Neural cell (in vitro differentiated cells): ENCODE measurements at regions not wholly inside any gene's neighbourhood (a gene's known extent, or its start where the extent isn't known, plus 50 kb on each side); places are given as distances from the start of the nearest gene placed in this dataset.

ENCODE experiments used
- CTCF ChIP-seq: fragments of 450-650 bp; IDR thresholded peaks from 2 replicates; pipeline ENCODE4 v1.5.1; 2014; ENCODE audit warnings: antibody characterized with exemption, mild to moderate bottlenecking, moderate library complexity; ENCODE audit not compliant: poor library complexity, severe bottlenecking
- EP300 ChIP-seq: fragments of 450-650 bp; conservative IDR thresholded peaks from 2 replicates; pipeline ENCODE4 v1.6.1; 2014; ENCODE audit warnings: antibody characterized with exemption, mild to moderate bottlenecking, moderate library complexity; ENCODE audit not compliant: poor library complexity, severe bottlenecking
- POLR2AphosphoS5 ChIP-seq: IDR thresholded peaks from 2 replicates; pipeline ENCODE4 v1.6.1; 2012
- RAD21 ChIP-seq: fragments of 450-650 bp; conservative IDR thresholded peaks from 2 replicates; pipeline ENCODE4 v1.6.1; 2014; ENCODE audit warnings: antibody characterized with exemption, mild to moderate bottlenecking, moderate library complexity
- SMC3 ChIP-seq: fragments of 450-650 bp; conservative IDR thresholded peaks from 2 replicates; pipeline ENCODE4 v1.6.1; 2014; ENCODE audit warnings: antibody characterized with exemption, mild to moderate bottlenecking, moderate library complexity; ENCODE audit not compliant: poor library complexity
- TAF1 ChIP-seq: IDR thresholded peaks from 2 replicates; pipeline ENCODE4 v1.6.1; 2012; ENCODE audit warnings: low read depth
- TF ChIP-seq, protein P1 (sequence below): IDR thresholded peaks from 2 replicates; pipeline ENCODE4 v1.6.1; 2012; ENCODE audit warnings: borderline replicate concordance

GRCh38 chr13:61900033-61900432 is 484.4 kb upstream of the PCDH20 start:
- no peak for TF ChIP-seq TAF1
- TF ChIP-seq, protein P1, sequence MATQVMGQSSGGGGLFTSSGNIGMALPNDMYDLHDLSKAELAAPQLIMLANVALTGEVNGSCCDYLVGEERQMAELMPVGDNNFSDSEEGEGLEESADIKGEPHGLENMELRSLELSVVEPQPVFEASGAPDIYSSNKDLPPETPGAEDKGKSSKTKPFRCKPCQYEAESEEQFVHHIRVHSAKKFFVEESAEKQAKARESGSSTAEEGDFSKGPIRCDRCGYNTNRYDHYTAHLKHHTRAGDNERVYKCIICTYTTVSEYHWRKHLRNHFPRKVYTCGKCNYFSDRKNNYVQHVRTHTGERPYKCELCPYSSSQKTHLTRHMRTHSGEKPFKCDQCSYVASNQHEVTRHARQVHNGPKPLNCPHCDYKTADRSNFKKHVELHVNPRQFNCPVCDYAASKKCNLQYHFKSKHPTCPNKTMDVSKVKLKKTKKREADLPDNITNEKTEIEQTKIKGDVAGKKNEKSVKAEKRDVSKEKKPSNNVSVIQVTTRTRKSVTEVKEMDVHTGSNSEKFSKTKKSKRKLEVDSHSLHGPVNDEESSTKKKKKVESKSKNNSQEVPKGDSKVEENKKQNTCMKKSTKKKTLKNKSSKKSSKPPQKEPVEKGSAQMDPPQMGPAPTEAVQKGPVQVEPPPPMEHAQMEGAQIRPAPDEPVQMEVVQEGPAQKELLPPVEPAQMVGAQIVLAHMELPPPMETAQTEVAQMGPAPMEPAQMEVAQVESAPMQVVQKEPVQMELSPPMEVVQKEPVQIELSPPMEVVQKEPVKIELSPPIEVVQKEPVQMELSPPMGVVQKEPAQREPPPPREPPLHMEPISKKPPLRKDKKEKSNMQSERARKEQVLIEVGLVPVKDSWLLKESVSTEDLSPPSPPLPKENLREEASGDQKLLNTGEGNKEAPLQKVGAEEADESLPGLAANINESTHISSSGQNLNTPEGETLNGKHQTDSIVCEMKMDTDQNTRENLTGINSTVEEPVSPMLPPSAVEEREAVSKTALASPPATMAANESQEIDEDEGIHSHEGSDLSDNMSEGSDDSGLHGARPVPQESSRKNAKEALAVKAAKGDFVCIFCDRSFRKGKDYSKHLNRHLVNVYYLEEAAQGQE, result no peak
- no peak for TF ChIP-seq CTCF
- no peak for TF ChIP-seq POLR2AphosphoS5
- TF ChIP-seq EP300, result no peak
- no peak for TF ChIP-seq SMC3
- TF ChIP-seq RAD21, result no peak
